Aorta (tissue), 5 donors: ENCODE measurements at regions not wholly inside any gene's neighbourhood (a gene's known extent, or its start where the extent isn't known, plus 50 kb on each side); places are given as distances from the start of the nearest gene placed in this dataset.

ENCODE experiments used
- ATAC-seq: fragments of 200-7000 bp; cut with Tn5 transposase; one replicate; pipeline ENCODE4 v1.9.1; 2022; ENCODE audit warnings: moderate library complexity; ENCODE audit not compliant: low FRiP score
- DNase-seq, 2 donors: peaks; one replicate each; pipeline ENCODE4 v3.0.0-alpha.2; 2020
- H3K27ac ChIP-seq, 2 donors: one replicate each; pipeline ENCODE4 v1.5.1; 2013; ENCODE audit warnings: low read length in 2 of 2, mild to moderate bottlenecking in 2 of 2, moderate library complexity in 2 of 2, control low read depth in 1 of 2, inconsistent platforms in 1 of 2, low read depth in 1 of 2
- H3K27me3 ChIP-seq, 2 donors: one replicate each; pipeline ENCODE4 v1.6.1; 2013; ENCODE audit warnings: control low read depth in 1 of 2, low read length in 1 of 2, mild to moderate bottlenecking in 1 of 2, moderate library complexity in 1 of 2; ENCODE audit not compliant: insufficient read depth in 2 of 2, control insufficient read depth in 1 of 2
- H3K36me3 ChIP-seq, 2 donors: one replicate each; pipeline ENCODE4 v1.6.1; 2013; ENCODE audit warnings: control low read depth in 1 of 2, low read length in 1 of 2, mild to moderate bottlenecking in 1 of 2; ENCODE audit not compliant: insufficient read depth in 2 of 2, control insufficient read depth in 1 of 2
- H3K4me1 ChIP-seq, 2 donors: one replicate each; pipeline ENCODE4 v1.6.1; 2013; ENCODE audit warnings: low read length in 2 of 2, control low read depth in 1 of 2, mild to moderate bottlenecking in 1 of 2, moderate library complexity in 1 of 2; ENCODE audit not compliant: insufficient read depth in 2 of 2, control insufficient read depth in 1 of 2
- H3K4me3 ChIP-seq, 2 donors: one replicate each; pipeline ENCODE4 v1.5.1; 2013; ENCODE audit warnings: low read length in 2 of 2, control low read depth in 1 of 2, mild to moderate bottlenecking in 1 of 2
- H3K9me3 ChIP-seq: one replicate; pipeline ENCODE4 v1.6.1; 2013; ENCODE audit warnings: mild to moderate bottlenecking, low read length; ENCODE audit not compliant: control insufficient read depth
- WGBS, 2 donors: extraction: QIAGEN DNeasy Blood & Tissue Kit; methylation state at CpG; one replicate each; pipeline ENCODE4 v1.1.7; 2013; 5-methylcytosine and 5-hydroxymethylcytosine counted together
- intact Hi-C, 2 donors: fragments of 100-400 bp; cut with DNase I; formaldehyde crosslinking; loops; one replicate each; pipeline versions ENCODE4 v1.14.2 to v1.15.0; 2022
- donor health status: healthy with polysubstance abuse.
- donor health status: Bipolar disorder and iron deficiency.
- donor health status: DM: no; HTN: no; CAD: no.
- donor health status: DM: no; HTN: no; CAD: no.
- donor health status: DM: yes; HTN: yes; CAD: no.

DNA sequence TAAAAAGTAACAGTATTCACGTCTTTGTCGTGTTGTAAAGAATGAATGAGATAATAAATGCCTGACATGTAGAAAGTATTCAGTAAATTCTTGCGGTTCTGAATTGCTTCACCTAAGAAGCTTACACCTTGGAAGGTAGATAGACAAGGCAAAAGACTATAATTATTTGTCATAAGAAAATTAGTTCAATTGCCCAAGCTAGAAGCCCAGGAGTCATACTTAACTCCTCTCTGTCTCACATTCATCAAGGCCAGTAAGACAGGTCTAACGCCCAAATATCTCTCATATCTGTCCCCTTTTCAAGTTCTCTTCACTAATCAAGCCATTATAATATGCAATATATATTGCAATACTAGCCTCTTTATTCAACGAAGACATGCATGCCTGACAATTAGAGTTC, 87.7 kb upstream of the AMOTL1 start:
- DNase-seq (no peak), ATAC-seq (no peak)
- 98% methylated on average over 5 of the region's 5 CpGs for WGBS, 2 donors
- Histone ChIP-seq H3K9me3 (no peaks in the 10 kb centered on the region), H3K4me3 (no peak overlapping the region), H3K27ac (no peak overlapping the region), H3K36me3 (no peaks in the 10 kb centered on the region), H3K4me1 (peaks cover 0 to 7% of the 10 kb centered on the region in 2 donors), H3K27me3 (no peaks in the 10 kb centered on the region)
- intact Hi-C loops = no loop called here

DNA sequence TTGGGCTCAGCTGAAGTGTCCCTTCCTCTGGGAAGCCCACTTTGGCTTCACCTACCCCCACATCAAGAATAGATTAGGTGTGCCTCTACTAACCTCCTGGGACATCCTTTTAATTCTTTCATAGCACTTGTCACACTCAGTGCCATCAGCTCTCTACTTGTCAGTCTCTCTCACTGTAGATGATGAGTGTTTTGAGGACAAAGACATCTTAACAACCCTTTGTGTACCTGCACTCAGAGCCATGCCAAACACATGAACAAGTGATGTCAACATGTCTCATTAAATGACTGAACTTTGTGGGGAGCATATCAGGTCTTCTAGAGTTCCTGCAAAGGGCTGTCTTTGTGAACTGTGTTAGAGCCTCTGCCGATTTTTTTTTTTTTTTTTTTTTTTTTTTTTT, 87.0 kb upstream of the AMOTL1 start:
- DNase-seq = no peak
- no peak for ATAC-seq
- intact Hi-C loops = no loop called here
- Histone ChIP-seq H3K9me3 (no peaks in the 10 kb centered on the region), H3K27ac (no peak overlapping the region), H3K36me3 (no peaks in the 10 kb centered on the region), H3K4me3 (no peak overlapping the region), H3K27me3 (no peaks in the 10 kb centered on the region), H3K4me1 (peaks cover 0 to 7% of the 10 kb centered on the region in 2 donors)
- 76 to 85% methylated on average over 1 of the region's 1 CpG for WGBS, 2 donors

GRCh38 chr11:94681852-94682251, 86.3 kb upstream of the AMOTL1 start:
- intact Hi-C loops = no loop called here
- H3K36me3 ChIP-seq = no peaks in the 10 kb centered on the region
- no peak for DNase-seq
- H3K27me3 ChIP-seq = no peaks in the 10 kb centered on the region
- no peak overlapping the region for H3K27ac ChIP-seq
- peaks cover 0 to 7% of the 10 kb centered on the region in 2 donors for H3K4me1 ChIP-seq
- 39 to 51% methylated on average over 1 of the region's 1 CpG for WGBS, 2 donors
- no peak for ATAC-seq
- no peaks in the 10 kb centered on the region for H3K9me3 ChIP-seq
- no peak overlapping the region for H3K4me3 ChIP-seq

DNA sequence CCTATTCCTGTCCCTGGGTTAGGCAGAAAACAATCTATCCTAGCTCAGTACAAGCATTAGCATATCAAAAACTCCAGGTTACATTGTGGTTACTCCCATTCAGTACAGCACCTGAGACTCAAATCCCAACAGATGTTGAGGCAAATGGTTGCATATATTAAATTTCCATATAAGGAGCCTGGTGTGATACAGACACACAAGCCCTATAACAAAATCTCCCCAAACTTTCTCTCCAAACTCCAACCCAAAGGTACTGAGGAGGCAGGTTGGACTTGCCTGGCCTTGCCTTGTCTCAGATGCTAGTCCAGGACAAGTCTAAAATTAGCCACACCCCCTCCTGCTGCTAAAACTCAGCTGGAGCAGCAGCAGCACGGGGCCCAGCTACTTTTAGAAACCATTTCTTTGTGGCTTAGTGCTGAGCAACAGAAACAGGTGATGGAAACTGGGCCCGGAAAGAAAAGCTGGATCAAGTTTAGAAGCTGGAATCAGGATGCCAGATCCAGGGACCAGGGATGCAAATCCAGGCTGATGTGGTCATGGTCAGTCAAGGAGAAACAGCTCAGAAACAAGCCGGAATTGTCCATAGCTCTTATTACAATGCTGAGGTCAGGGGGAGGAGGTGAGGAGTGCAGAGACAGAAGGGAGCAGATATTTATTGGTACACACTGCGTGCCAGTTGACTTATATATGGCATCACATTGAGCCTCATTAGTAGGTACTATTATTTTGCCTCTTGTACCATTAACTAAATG, 73.7 kb upstream of the AMOTL1 start:
- DNase-seq = no peak
- Histone ChIP-seq H3K27me3 (no peaks in the 10 kb centered on the region), H3K9me3 (no peaks in the 10 kb centered on the region), H3K27ac (no peak overlapping the region), H3K36me3 (no peaks in the 10 kb centered on the region), H3K4me1 (no peaks in the 10 kb centered on the region), H3K4me3 (no peak overlapping the region)
- ATAC-seq = no peak
- intact Hi-C loops = no loop called here
- 61 to 67% methylated on average over 4 of the region's 4 CpGs for WGBS, 2 donors

GRCh38 chr11:94697156-94697555, 71.0 kb upstream of the AMOTL1 start:
- Histone ChIP-seq H3K27ac (no peak overlapping the region), H3K36me3 (no peaks in the 10 kb centered on the region), H3K27me3 (no peaks in the 10 kb centered on the region), H3K4me1 (no peaks in the 10 kb centered on the region), H3K4me3 (no peak overlapping the region), H3K9me3 (no peaks in the 10 kb centered on the region)
- DNase-seq (no peak), ATAC-seq (no peak)
- intact Hi-C loops = no loop called here

DNA sequence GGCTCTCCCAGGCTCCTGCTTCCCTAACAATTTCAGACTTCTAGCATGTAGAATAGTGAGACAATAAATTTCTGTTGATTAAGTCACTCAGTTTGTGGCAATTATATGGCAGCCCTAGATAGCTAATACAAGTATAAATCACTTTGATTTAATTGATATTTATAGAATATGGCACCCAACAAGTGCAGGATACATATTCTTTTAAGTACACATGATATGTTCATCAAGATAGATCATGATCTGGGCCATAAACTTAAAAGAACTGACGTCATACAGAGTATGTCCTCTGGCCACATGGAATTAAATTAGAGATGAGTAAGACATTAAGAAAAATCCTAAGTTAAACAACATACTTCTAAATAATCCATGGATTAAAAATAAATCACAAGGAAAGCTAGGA, 67.5 kb upstream of the AMOTL1 start:
- intact Hi-C loops = no loop called here
- WGBS, 2 donors = 70 to 73% methylated on average over 1 of the region's 1 CpG
- no peak for ATAC-seq

DNA sequence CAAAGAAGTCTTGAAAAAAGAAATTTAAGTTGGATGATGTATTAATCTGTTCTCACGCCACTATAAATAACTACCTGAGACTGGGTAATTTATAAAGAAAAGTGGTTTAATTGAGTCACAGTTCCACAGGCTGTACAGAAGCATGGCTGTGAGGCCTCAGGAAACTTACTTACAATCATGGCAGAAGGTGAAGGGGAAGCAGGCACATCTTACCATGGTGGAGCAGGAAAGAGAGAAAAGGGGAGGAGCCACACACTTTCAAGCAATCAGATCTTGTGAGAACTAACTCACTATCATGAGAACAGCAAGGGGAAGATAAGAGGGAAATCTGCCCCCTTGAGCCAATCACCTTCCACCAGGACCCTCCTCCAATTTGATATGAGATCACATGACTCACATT, 65.7 kb upstream of the AMOTL1 start:
- no peak overlapping the region for H3K27ac ChIP-seq
- intact Hi-C loops = no loop called here
- H3K4me3 ChIP-seq = no peak overlapping the region
- H3K9me3 ChIP-seq = no peaks in the 10 kb centered on the region
- 97 to 98% methylated on average over 1 of the region's 1 CpG for WGBS, 2 donors
- H3K4me1 ChIP-seq = peaks cover 0 to 3% of the 10 kb centered on the region in 2 donors
- DNase-seq (no peak), ATAC-seq (no peak)
- H3K27me3 ChIP-seq = no peaks in the 10 kb centered on the region
- H3K36me3 ChIP-seq = no peaks in the 10 kb centered on the region

More for the DNA sequence above, 67.5 kb upstream of the AMOTL1 start:
- DNase-seq = no peak
- Histone ChIP-seq H3K36me3 (no peaks in the 10 kb centered on the region), H3K4me1 (no peaks in the 10 kb centered on the region), H3K4me3 (no peak overlapping the region), H3K27ac (no peak overlapping the region), H3K27me3 (no peaks in the 10 kb centered on the region), H3K9me3 (no peaks in the 10 kb centered on the region)

DNA sequence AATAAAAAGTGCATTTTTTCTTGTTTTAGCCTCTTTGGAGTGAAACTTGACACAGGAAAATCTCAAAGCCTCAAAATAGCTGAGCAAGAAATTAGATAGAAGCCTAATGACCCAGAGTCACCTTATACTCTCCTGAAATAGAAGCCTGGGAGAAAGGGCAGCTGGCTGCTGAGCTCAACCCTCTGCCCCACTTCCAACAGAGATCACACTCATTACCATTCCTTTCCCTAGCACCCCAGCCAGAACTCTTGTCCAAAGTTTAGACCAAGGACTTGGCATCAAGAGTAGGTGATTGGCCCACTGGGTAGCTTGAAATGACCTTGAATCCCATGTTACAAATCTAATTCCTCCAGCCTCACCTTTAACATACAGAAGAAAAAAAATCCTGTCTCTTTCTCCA, 62.7 kb upstream of the AMOTL1 start:
- ATAC-seq (no peak), DNase-seq (no peak)
- Histone ChIP-seq H3K36me3 (no peaks in the 10 kb centered on the region), H3K4me3 (no peak overlapping the region), H3K4me1 (peaks cover 0 to 3% of the 10 kb centered on the region in 2 donors), H3K9me3 (no peaks in the 10 kb centered on the region), H3K27me3 (no peaks in the 10 kb centered on the region), H3K27ac (no peak overlapping the region)
- intact Hi-C loops = no loop called here

DNA sequence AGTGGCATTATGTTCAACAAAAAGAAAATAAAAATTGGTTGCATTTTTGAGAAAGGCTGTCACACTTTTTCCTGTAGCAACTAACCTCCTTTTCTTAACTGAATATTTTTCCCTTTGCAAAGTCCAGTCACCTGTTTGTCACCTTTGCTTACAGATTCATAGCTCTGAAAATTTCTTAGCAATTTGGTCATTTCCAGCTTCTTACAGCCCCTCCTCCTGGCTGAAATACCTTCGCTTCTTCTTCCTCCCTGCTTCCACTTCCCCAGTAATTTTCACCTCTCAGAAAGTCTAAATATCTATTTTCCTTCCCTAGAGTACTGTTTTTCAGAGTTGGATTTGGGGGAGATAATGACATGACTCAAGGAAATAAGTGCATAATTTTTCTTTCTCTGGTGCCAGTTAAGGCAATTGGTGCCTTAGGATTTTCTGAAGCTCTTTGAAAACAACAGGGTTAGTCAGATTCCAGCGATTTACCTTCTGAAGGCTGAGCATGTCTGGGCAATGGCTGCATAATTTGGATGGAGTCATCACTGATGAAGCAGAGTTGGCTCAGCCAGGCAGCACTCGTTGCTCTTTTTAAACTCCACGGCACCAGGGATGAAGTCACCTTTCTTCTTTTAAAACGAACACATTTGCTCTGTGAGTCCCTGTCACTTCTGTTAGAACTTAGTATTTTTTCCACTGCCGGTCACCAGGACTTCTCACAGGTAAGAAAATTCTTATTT, 62.1 kb upstream of the AMOTL1 start:
- Histone ChIP-seq H3K4me1 (peaks cover 0 to 3% of the 10 kb centered on the region in 2 donors), H3K4me3 (no peak overlapping the region), H3K27ac (no peak overlapping the region), H3K9me3 (no peaks in the 10 kb centered on the region), H3K36me3 (no peaks in the 10 kb centered on the region), H3K27me3 (no peaks in the 10 kb centered on the region)
- intact Hi-C loops = no loop called here
- 25 to 28% methylated on average over 6 of the region's 6 CpGs for WGBS, 2 donors
- DNase-seq (no peak), ATAC-seq (no peak)
